ENCODE measurements at regions not wholly inside any gene's neighbourhood (a gene's known extent, or its start where the extent isn't known, plus 50 kb on each side); places are given as distances from the start of the nearest gene placed in this dataset.

- TF ChIP-seq EZH2phosphoT487 (IDR thresholded peaks at IDR 0.05; ENCODE audit: borderline replicate concordance, low read length) (no peak), CTCF (IDR thresholded peaks at IDR 0.05; ENCODE audit: low read depth, low read length, poor library complexity, severe bottlenecking) (no peak)
- Histone ChIP-seq H3K79me2 (ENCODE audit: control insufficient read depth, low read length) (no peaks in the 10 kb centered on the region), H3K27ac (ENCODE audit: low read depth, low read length) (no peak overlapping the region), H4K20me1 (ENCODE audit: control insufficient read depth, insufficient read depth, low read depth, low read length) (no peaks in the 10 kb centered on the region), H3F3A (ENCODE audit: control insufficient read depth, insufficient read depth) (no peaks in the 10 kb centered on the region), H3K4me2 (ENCODE audit: low read length) (no peak overlapping the region), H3K27me3 (ENCODE audit: control insufficient read depth, low read length) (no peaks in the 10 kb centered on the region), H3K4me1 (ENCODE audit: control insufficient read depth, low read length) (no peaks in the 10 kb centered on the region), H3K9me2 (replicated peaks; ENCODE audit: control insufficient read depth, low read length) (no peaks in the 10 kb centered on the region), H3K9me3 (ENCODE audit: control insufficient read depth, insufficient read depth, low read length) (no peaks in the 10 kb centered on the region), H3K36me3 (ENCODE audit: control insufficient read depth, low read length) (no peaks in the 10 kb centered on the region), H3K4me3 (ENCODE audit: low read length) (no peak overlapping the region)
Measured at GRCh38 chr2:129068543-129068942, 749.9 kb upstream of the HS6ST1 start.

- Histone ChIP-seq H3K27me3 (ENCODE audit: control insufficient read depth, low read length) (no peaks in the 10 kb centered on the region), H3K4me1 (ENCODE audit: control insufficient read depth, low read length) (no peaks in the 10 kb centered on the region), H3F3A (ENCODE audit: control insufficient read depth, insufficient read depth) (no peaks in the 10 kb centered on the region), H3K9me3 (ENCODE audit: control insufficient read depth, insufficient read depth, low read length) (no peaks in the 10 kb centered on the region), H3K27ac (ENCODE audit: low read depth, low read length) (no peak overlapping the region), H3K36me3 (ENCODE audit: control insufficient read depth, low read length) (no peaks in the 10 kb centered on the region), H3K79me2 (ENCODE audit: control insufficient read depth, low read length) (no peaks in the 10 kb centered on the region), H3K4me2 (ENCODE audit: low read length) (no peak overlapping the region), H3K9me2 (replicated peaks; ENCODE audit: control insufficient read depth, low read length) (no peaks in the 10 kb centered on the region), H3K4me3 (ENCODE audit: low read length) (no peak overlapping the region), H4K20me1 (ENCODE audit: control insufficient read depth, insufficient read depth, low read depth, low read length) (no peaks in the 10 kb centered on the region)
- no peak for TF ChIP-seq EZH2phosphoT487 (IDR thresholded peaks at IDR 0.05; ENCODE audit: borderline replicate concordance, low read length)
- TF ChIP-seq CTCF (IDR thresholded peaks at IDR 0.05; ENCODE audit: low read depth, low read length, poor library complexity, severe bottlenecking), result no peak
Measured at GRCh38 chr2:129069875-129070594, 751.4 kb upstream of the HS6ST1 start.

- H3K27me3 ChIP-seq (ENCODE audit: control insufficient read depth, low read length), result no peaks in the 10 kb centered on the region
- no peak overlapping the region for H3K4me3 ChIP-seq (ENCODE audit: low read length)
- TF ChIP-seq EZH2phosphoT487 (IDR thresholded peaks at IDR 0.05; ENCODE audit: borderline replicate concordance, low read length) (no peak), CTCF (IDR thresholded peaks at IDR 0.05; ENCODE audit: low read depth, low read length, poor library complexity, severe bottlenecking) (no peak)
- no peaks in the 10 kb centered on the region for H3F3A ChIP-seq (ENCODE audit: control insufficient read depth, insufficient read depth)
- no peak overlapping the region for H3K27ac ChIP-seq (ENCODE audit: low read depth, low read length)
- H3K4me2 ChIP-seq (ENCODE audit: low read length), result no peak overlapping the region
- H3K4me1 ChIP-seq (ENCODE audit: control insufficient read depth, low read length), result no peaks in the 10 kb centered on the region
- H3K9me3 ChIP-seq (ENCODE audit: control insufficient read depth, insufficient read depth, low read length), result no peaks in the 10 kb centered on the region
- H3K79me2 ChIP-seq (ENCODE audit: control insufficient read depth, low read length), result no peaks in the 10 kb centered on the region
- no peaks in the 10 kb centered on the region for H3K36me3 ChIP-seq (ENCODE audit: control insufficient read depth, low read length)
- H4K20me1 ChIP-seq (ENCODE audit: control insufficient read depth, insufficient read depth, low read depth, low read length), result no peaks in the 10 kb centered on the region
- no peaks in the 10 kb centered on the region for H3K9me2 ChIP-seq (replicated peaks; ENCODE audit: control insufficient read depth, low read length)
Measured at GRCh38 chr2:129070663-129071062, 752.0 kb upstream of the HS6ST1 start.

All from DOHH2 (cell line).